ENCODE measurements at regions not wholly inside any gene's neighbourhood (a gene's known extent, or its start where the extent isn't known, plus 50 kb on each side); places are given as distances from the start of the nearest gene placed in this dataset.

DNA sequence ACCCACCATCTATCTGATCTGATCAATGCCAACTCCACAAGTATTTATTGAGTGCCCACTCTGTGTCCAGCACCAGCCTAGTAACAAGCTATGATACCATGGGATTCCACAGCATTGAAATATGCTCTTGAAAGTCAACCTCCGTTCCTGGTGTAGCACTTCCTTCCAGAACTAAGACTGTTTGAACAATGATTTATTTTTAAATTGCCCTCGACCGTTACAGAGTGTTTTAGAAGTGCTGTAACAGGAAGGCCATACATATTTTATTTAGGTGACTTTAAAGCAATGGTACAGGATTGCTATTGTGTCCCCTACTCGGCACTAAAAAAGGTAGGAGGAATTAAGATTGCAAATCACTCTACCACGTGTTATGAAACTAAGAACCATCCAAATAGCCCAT, 225.6 kb downstream of the TEX36 start:
- Histone ChIP-seq H3K18ac (ENCODE audit: low read length) (no peak overlapping the region), H3K9me3 (ENCODE audit: insufficient read depth, low read depth, low read length) (peaks cover 3% of the 10 kb centered on the region), H3K79me1 (ENCODE audit: low read length) (no peaks in the 10 kb centered on the region), H4K12ac (ENCODE audit: low read depth, low read length) (no peak overlapping the region), H3K14ac (ENCODE audit: low read length) (no peak overlapping the region), H3K23ac (ENCODE audit: low read length) (no peak overlapping the region), H2AFZ (ENCODE audit: insufficient read depth, low read length, poor library complexity) (no peak overlapping the region), H3K27me3 (ENCODE audit: insufficient read depth, low read length) (no peaks in the 10 kb centered on the region), H3K27ac (ENCODE audit: low read depth, low read length) (no peak overlapping the region), H3K4me1 (ENCODE audit: control insufficient read depth in 1 of 2, insufficient read depth in 2 of 2, low read length in 2 of 2) (no peaks in the 10 kb centered on the region), H3K4ac (ENCODE audit: low read depth, low read length) (no peak overlapping the region), H2AK5ac (ENCODE audit: low read length) (no peak overlapping the region), H3K79me2 (ENCODE audit: control insufficient read depth, insufficient read depth, low read length, poor library complexity) (no peaks in the 10 kb centered on the region), H2BK5ac (ENCODE audit: low read depth, low read length, poor library complexity) (no peak overlapping the region), H3K36me3 (ENCODE audit: control insufficient read depth in 1 of 2, insufficient read depth in 2 of 2, low read length in 2 of 2) (no peaks in the 10 kb centered on the region), H3K9ac (ENCODE audit: low read length) (no peak overlapping the region), H3K4me2 (ENCODE audit: low read length) (no peak overlapping the region), H4K91ac (ENCODE audit: low read depth, low read length) (no peak overlapping the region), H2BK120ac (ENCODE audit: insufficient read depth, low read length, poor library complexity) (no peak overlapping the region), H2BK12ac (ENCODE audit: low read length) (no peak overlapping the region), H4K8ac (ENCODE audit: low read depth, low read length) (no peak overlapping the region), H3K4me3 (ENCODE audit: low read depth, low read length) (no peak overlapping the region)
- no CpG with 5 or more reads among the region's 5 CpGs for WGBS (ENCODE audit: extremely low coverage, insufficient coverage, insufficient read length)
- DNase-seq = no peak

DNA sequence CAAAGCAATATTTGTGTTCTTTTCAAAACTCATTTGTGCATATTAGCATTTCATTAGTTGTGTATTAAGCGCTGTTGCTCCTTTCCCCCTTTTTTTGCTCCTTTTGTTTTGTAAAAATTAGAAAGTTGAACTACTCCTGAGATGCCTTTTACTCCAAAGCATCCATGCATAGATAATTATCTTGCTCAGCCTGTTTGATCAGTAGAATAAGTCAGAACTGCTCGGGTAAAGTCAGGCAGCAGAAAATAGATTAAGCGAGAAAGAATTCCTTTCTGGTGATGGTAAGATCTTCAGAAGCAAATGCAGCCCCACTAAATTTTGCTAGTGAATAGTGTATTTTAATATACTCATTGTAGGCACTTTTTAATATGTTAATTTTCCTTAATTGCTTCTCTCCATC, 227.1 kb downstream of the TEX36 start:
- DNase-seq = peak in 1 of 2 donors; percentile 57
- Histone ChIP-seq H4K8ac (ENCODE audit: low read depth, low read length) (no peak overlapping the region), H2BK120ac (ENCODE audit: insufficient read depth, low read length, poor library complexity) (no peak overlapping the region), H3K23ac (ENCODE audit: low read length) (no peak overlapping the region), H3K4me3 (ENCODE audit: low read depth, low read length) (no peak overlapping the region), H3K27me3 (ENCODE audit: insufficient read depth, low read length) (no peaks in the 10 kb centered on the region), H3K4ac (ENCODE audit: low read depth, low read length) (no peak overlapping the region), H3K27ac (ENCODE audit: low read depth, low read length) (no peak overlapping the region), H3K4me2 (ENCODE audit: low read length) (no peak overlapping the region), H4K91ac (ENCODE audit: low read depth, low read length) (no peak overlapping the region), H3K36me3 (ENCODE audit: control insufficient read depth in 1 of 2, insufficient read depth in 2 of 2, low read length in 2 of 2) (no peaks in the 10 kb centered on the region), H2AFZ (ENCODE audit: insufficient read depth, low read length, poor library complexity) (no peak overlapping the region), H3K14ac (ENCODE audit: low read length) (no peak overlapping the region), H2AK5ac (ENCODE audit: low read length) (no peak overlapping the region), H2BK5ac (ENCODE audit: low read depth, low read length, poor library complexity) (no peak overlapping the region), H3K79me2 (ENCODE audit: control insufficient read depth, insufficient read depth, low read length, poor library complexity) (no peaks in the 10 kb centered on the region), H3K79me1 (ENCODE audit: low read length) (no peaks in the 10 kb centered on the region), H2BK12ac (ENCODE audit: low read length) (no peak overlapping the region), H3K4me1 (ENCODE audit: control insufficient read depth in 1 of 2, insufficient read depth in 2 of 2, low read length in 2 of 2) (no peaks in the 10 kb centered on the region), H3K9me3 (ENCODE audit: insufficient read depth, low read depth, low read length) (peaks cover 3% of the 10 kb centered on the region), H3K9ac (ENCODE audit: low read length) (no peak overlapping the region), H3K18ac (ENCODE audit: low read length) (no peak overlapping the region), H4K12ac (ENCODE audit: low read depth, low read length) (no peak overlapping the region)
- no CpG with 5 or more reads among the region's 3 CpGs for WGBS (ENCODE audit: extremely low coverage, insufficient coverage, insufficient read length)

GRCh38 chr10:125455431-125455830, 227.5 kb downstream of the TEX36 start:
- Histone ChIP-seq H2BK120ac (ENCODE audit: insufficient read depth, low read length, poor library complexity) (no peak overlapping the region), H2BK12ac (ENCODE audit: low read length) (no peak overlapping the region), H3K14ac (ENCODE audit: low read length) (no peak overlapping the region), H3K27me3 (ENCODE audit: insufficient read depth, low read length) (no peaks in the 10 kb centered on the region), H3K79me2 (ENCODE audit: control insufficient read depth, insufficient read depth, low read length, poor library complexity) (no peaks in the 10 kb centered on the region), H4K91ac (ENCODE audit: low read depth, low read length) (no peak overlapping the region), H4K12ac (ENCODE audit: low read depth, low read length) (no peak overlapping the region), H2AFZ (ENCODE audit: insufficient read depth, low read length, poor library complexity) (no peak overlapping the region), H3K9ac (ENCODE audit: low read length) (no peak overlapping the region), H3K23ac (ENCODE audit: low read length) (no peak overlapping the region), H4K8ac (ENCODE audit: low read depth, low read length) (no peak overlapping the region), H3K9me3 (ENCODE audit: insufficient read depth, low read depth, low read length) (peaks cover 3% of the 10 kb centered on the region), H3K4me3 (ENCODE audit: low read depth, low read length) (no peak overlapping the region), H3K18ac (ENCODE audit: low read length) (no peak overlapping the region), H3K27ac (ENCODE audit: low read depth, low read length) (no peak overlapping the region), H3K4me1 (ENCODE audit: control insufficient read depth in 1 of 2, insufficient read depth in 2 of 2, low read length in 2 of 2) (no peaks in the 10 kb centered on the region), H3K4me2 (ENCODE audit: low read length) (no peak overlapping the region), H3K4ac (ENCODE audit: low read depth, low read length) (no peak overlapping the region), H2BK5ac (ENCODE audit: low read depth, low read length, poor library complexity) (no peak overlapping the region), H2AK5ac (ENCODE audit: low read length) (no peak overlapping the region), H3K79me1 (ENCODE audit: low read length) (no peaks in the 10 kb centered on the region), H3K36me3 (ENCODE audit: control insufficient read depth in 1 of 2, insufficient read depth in 2 of 2, low read length in 2 of 2) (no peaks in the 10 kb centered on the region)
- no CpG with 5 or more reads among the region's 2 CpGs for WGBS (ENCODE audit: extremely low coverage, insufficient coverage, insufficient read length)
- no peak for DNase-seq

GRCh38 chr10:125451319-125451718, 231.6 kb downstream of the TEX36 start:
- no peak overlapping the region for H3K9ac ChIP-seq (ENCODE audit: low read length)
- no peaks in the 10 kb centered on the region for H3K27me3 ChIP-seq (ENCODE audit: insufficient read depth, low read length)
- no peaks in the 10 kb centered on the region for H3K79me2 ChIP-seq (ENCODE audit: control insufficient read depth, insufficient read depth, low read length, poor library complexity)
- no peak overlapping the region for H3K18ac ChIP-seq (ENCODE audit: low read length)
- H2BK5ac ChIP-seq (ENCODE audit: low read depth, low read length, poor library complexity) = no peak overlapping the region
- peaks cover 3% of the 10 kb centered on the region for H3K9me3 ChIP-seq (ENCODE audit: insufficient read depth, low read depth, low read length)
- H2AK5ac ChIP-seq (ENCODE audit: low read length) = no peak overlapping the region
- no peak overlapping the region for H3K4ac ChIP-seq (ENCODE audit: low read depth, low read length)
- H3K4me2 ChIP-seq (ENCODE audit: low read length) = no peak overlapping the region
- H3K27ac ChIP-seq (ENCODE audit: low read depth, low read length) = no peak overlapping the region
- no peak overlapping the region for H3K4me3 ChIP-seq (ENCODE audit: low read depth, low read length)
- H2AFZ ChIP-seq (ENCODE audit: insufficient read depth, low read length, poor library complexity) = no peak overlapping the region
- H3K4me1 ChIP-seq (ENCODE audit: control insufficient read depth in 1 of 2, insufficient read depth in 2 of 2, low read length in 2 of 2) = no peaks in the 10 kb centered on the region
- H2BK12ac ChIP-seq (ENCODE audit: low read length) = no peak overlapping the region
- H4K91ac ChIP-seq (ENCODE audit: low read depth, low read length) = no peak overlapping the region
- H3K14ac ChIP-seq (ENCODE audit: low read length) = no peak overlapping the region
- no peaks in the 10 kb centered on the region for H3K36me3 ChIP-seq (ENCODE audit: control insufficient read depth in 1 of 2, insufficient read depth in 2 of 2, low read length in 2 of 2)
- H4K12ac ChIP-seq (ENCODE audit: low read depth, low read length) = no peak overlapping the region
- H3K79me1 ChIP-seq (ENCODE audit: low read length) = no peaks in the 10 kb centered on the region
- H2BK120ac ChIP-seq (ENCODE audit: insufficient read depth, low read length, poor library complexity) = no peak overlapping the region
- no peak overlapping the region for H3K23ac ChIP-seq (ENCODE audit: low read length)
- DNase-seq = no peak
- WGBS (ENCODE audit: extremely low coverage, insufficient coverage, insufficient read length) = no CpG with 5 or more reads among the region's 10 CpGs
- no peak overlapping the region for H4K8ac ChIP-seq (ENCODE audit: low read depth, low read length)
